ENCODE measurements at regions not wholly inside any gene's neighbourhood (a gene's known extent, or its start where the extent isn't known, plus 50 kb on each side); places are given as distances from the start of the nearest gene placed in this dataset.
"Not testable (repeated sequence)": the region's sequence is repeated elsewhere in the genome, so short reads cannot be mapped to it uniquely, and the experiment has no call there.

GRCh38 chr17:74126179-74126900, 77.1 kb upstream of the RPL38 start:
- DNase-seq = peak; percentile 84

GRCh38 chr17:74126959-74127358, 76.5 kb upstream of the RPL38 start:
- no peak for DNase-seq

- no peak for DNase-seq
These were observed 74.8 kb upstream of the RPL38 start for GRCh38 chr17:74128456-74129211.

GRCh38 chr17:74129800-74130199, 73.7 kb upstream of the RPL38 start:
- not testable (repeated sequence) for DNase-seq

- DNase-seq = no peak
These were observed 73.2 kb upstream of the RPL38 start for GRCh38 chr17:74130276-74130675.

- DNase-seq = no peak
These were observed 72.6 kb upstream of the RPL38 start for GRCh38 chr17:74130841-74131240.

- no peak for DNase-seq
These were observed 71.1 kb upstream of the RPL38 start for GRCh38 chr17:74132354-74132753.

GRCh38 chr17:74133740-74134139, 69.7 kb upstream of the RPL38 start:
- DNase-seq = no peak

- not testable (repeated sequence) for DNase-seq
These were observed 69.2 kb upstream of the RPL38 start for GRCh38 chr17:74134234-74134633.

GRCh38 chr17:74134991-74135390, 68.5 kb upstream of the RPL38 start:
- DNase-seq = no peak

GRCh38 chr17:74135391-74136167, 67.9 kb upstream of the RPL38 start:
- DNase-seq = no peak

- peak; percentile 24 for DNase-seq
These were observed 66.1 kb upstream of the RPL38 start for GRCh38 chr17:74137416-74137815.

GRCh38 chr17:74139120-74139519, 64.4 kb upstream of the RPL38 start:
- no peak for DNase-seq

- no peak for DNase-seq
These were observed 63.2 kb upstream of the RPL38 start for GRCh38 chr17:74140282-74140681.

- no peak for DNase-seq
These were observed 61.9 kb upstream of the RPL38 start for GRCh38 chr17:74141612-74142011.

GRCh38 chr17:74143318-74143717, 60.2 kb upstream of the RPL38 start:
- DNase-seq = not testable (repeated sequence)

- no peak for DNase-seq
These were observed 57.7 kb upstream of the RPL38 start for GRCh38 chr17:74145756-74146155.

GRCh38 chr17:74146196-74146595, 57.3 kb upstream of the RPL38 start:
- DNase-seq = no peak

- no peak for DNase-seq
These were observed 56.2 kb upstream of the RPL38 start for GRCh38 chr17:74147056-74147835.

GRCh38 chr17:74147966-74148365, 55.5 kb upstream of the RPL38 start:
- no peak for DNase-seq

GRCh38 chr17:74148446-74148845, 55.0 kb upstream of the RPL38 start:
- DNase-seq = no peak

GRCh38 chr17:74148901-74149596, 54.4 kb upstream of the RPL38 start:
- DNase-seq = no peak

Data from DMS53 (cell line).